HG03442 (cell line): ENCODE measurements at regions not wholly inside any gene's neighbourhood (a gene's known extent, or its start where the extent isn't known, plus 50 kb on each side); places are given as distances from the start of the nearest gene placed in this dataset.

Source experiments
- ATAC-seq: cut with Tn5 transposase; IDR thresholded peaks from one replicate; pipeline ENCODE4 v1.9.1; 2021; ENCODE audit warnings: mild to moderate bottlenecking, moderate library complexity; ENCODE audit not compliant: unreplicated experiment

- no peak for ATAC-seq
Observed at GRCh38 chr2:36068086-36068485, 287.5 kb upstream of the CRIM1 start.

DNA sequence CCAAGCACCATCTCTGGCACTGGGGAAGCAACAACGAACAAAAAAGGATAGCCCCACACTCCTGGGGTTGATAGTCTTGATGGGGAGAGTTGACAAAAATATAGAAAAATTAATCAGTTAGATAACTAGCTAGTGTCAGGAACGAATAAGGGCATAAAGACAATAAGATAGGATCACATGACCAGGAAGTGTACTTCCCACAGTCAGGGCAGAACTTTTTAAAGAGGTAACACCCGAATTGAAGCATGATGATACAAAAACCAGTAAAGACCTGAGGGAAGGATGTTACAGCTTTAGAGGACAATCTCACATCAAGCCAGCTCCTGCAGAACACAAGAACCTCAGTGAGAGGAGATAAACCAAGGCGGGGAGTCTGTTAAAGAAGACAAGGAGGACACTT, 295.4 kb upstream of the CRIM1 start:
- no peak for ATAC-seq

DNA sequence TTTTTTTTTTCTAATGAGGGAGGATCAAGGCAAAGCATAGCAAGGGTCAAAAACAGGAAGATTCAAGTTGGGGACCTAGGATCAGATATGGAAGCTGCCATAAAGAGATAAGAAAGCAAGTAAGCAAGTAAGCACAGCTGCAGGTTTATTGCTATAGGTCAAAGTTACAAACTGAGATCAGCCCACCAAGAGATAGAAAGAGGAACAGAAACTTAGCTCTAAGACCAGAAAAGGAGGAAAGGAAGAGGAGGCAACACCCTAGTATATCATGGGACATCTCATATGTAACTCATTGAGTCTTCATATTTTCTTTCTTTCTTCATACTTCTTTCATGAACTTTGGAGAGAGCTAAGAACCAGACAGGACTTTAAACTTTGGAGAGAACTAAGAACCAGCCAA, 295.9 kb upstream of the CRIM1 start:
- ATAC-seq, result peak; percentile 100

DNA sequence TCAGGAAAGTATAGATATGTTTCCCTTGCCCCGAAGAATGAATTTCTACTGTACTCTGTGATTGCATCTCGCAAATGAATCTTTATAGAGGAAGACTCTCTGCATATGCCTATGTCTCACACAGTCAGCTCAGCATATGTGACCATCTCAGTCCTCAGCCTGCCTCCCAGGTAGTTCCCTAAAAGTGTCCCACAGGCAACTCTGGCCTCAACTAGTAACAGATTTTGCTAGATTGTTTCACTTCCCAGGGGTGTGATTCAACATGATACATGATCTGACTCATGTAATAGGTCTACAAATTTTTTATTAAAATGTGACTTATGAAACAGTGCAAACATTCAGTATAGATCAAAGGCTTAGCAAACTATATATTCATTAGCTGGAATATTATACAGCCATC, 296.6 kb upstream of the CRIM1 start:
- no peak for ATAC-seq

- ATAC-seq, result no peak
Observed at GRCh38 chr2:36058076-36058475, 297.5 kb upstream of the CRIM1 start.

- ATAC-seq, result no peak
Observed at GRCh38 chr2:36052819-36053218, 302.8 kb upstream of the CRIM1 start.

DNA sequence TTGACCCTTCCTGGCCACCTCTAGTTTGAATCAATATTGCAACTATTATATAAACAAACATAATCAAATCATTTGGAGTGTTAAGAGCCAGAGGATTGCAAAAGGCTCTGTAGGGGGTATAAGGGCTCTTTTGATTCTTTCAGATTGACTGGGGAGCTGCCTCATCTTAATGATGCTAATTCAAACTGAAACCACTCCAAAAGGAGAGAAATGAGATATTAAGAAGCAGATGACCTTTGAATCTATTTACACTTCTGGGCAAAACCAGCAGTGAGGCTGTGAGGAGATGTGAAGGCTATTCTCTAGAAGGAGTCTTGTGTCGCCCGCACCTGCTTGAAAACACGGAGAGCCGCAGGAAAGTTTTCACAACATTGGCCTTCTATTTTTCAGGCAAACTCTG, 311.2 kb upstream of the CRIM1 start:
- no peak for ATAC-seq

GRCh38 chr2:36035137-36035536, 320.4 kb upstream of the CRIM1 start:
- ATAC-seq, result no peak

- no peak for ATAC-seq
Observed at GRCh38 chr2:36032046-36032445, 323.5 kb upstream of the CRIM1 start.

DNA sequence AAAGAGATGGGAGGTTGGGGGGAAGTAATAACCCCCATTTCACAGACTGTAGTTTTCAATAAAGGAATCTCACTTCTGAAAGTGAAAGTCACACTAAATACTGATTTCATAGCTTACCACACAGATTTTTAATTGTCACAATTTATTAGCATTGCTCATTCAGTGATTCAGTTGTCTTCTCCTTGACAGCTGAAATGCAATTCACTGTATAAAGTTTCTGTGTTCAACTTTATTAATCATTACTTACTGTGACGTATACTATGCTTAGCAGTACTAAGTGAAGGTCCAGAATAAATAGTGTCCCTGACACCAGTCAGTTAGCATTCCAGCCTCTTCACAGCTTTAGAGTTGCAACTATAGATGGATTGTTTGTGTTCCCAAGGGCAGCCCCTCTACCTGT, 324.1 kb upstream of the CRIM1 start:
- no peak for ATAC-seq

DNA sequence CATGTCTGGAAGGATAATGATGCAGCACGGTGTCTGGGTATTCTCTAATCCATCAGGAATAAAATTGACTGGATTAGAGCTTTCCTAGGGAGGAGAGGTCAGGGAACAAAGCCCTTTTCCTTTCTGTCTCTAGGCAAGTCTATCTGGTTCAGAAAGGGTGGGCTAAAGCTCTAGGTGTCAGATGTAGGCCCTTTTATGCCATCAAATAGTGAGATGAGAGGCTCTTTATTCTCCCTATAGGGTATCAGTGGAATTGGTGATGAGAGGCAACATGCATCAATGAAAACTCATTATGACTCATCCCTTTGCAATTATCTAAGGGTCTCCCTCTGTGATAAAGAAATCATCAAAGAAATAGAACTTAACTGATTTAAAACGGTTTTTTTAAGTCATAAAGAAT, 328.0 kb upstream of the CRIM1 start:
- no peak for ATAC-seq

DNA sequence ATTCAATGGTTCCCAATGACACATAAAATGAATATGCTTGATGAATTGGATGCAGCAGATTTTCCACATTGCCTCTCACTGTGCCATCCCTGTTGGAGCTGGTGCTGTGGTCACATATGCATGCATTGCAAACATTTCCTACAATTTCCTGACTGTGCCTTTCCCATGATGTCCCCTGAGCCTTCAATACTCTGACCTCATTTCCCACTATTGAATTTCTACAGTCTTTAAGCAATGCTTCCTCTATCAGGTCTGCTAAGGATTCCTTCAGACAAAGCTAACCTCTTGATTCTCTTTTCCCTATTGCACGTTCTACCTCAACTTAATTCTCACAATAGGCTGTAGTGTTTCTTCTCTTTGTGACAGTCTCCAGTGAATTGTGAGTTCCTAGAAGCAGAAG, 342.5 kb upstream of the CRIM1 start:
- ATAC-seq, result no peak

GRCh38 chr2:36006444-36006843, 349.1 kb upstream of the CRIM1 start:
- no peak for ATAC-seq

DNA sequence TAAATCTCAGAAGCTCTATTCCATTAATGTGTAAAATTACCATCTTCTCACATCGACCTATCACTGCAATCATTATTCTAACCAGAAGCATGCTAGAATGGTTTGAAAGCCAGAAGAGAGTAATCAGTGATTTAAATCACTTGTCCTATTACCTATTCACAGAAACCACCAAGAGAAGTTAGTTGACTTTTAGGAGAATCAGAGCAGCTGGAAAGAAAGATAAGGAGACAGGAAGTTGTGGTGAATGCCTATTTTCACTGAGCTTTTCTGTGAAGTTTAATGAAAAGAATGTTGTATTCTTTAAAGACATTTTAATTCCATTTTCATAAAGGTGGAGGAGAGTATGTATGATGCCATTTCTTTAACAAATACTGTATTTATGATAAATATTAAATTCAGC, 352.6 kb upstream of the CRIM1 start:
- no peak for ATAC-seq

DNA sequence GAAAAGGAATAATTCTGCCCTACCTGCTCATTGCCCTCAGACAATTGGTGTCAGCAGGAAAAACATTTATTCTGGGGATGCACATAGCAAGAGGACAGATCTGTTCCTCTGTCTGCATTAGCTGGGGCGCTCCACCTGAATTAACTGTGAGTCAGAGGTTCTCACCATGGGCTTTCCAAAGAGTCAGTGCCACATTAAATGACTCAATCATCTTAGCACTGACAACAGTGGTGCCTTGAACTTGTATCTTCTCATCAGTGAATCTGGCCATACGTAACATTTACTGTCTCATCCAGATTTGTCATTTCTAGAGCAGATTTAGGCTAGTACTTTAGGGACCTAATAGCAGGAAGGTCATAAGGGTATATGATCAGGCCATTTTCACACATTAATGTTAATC, 358.1 kb upstream of the CRIM1 start:
- no peak for ATAC-seq

- ATAC-seq, result no peak
Observed at GRCh38 chr2:35989503-35989902, 366.1 kb upstream of the CRIM1 start.

DNA sequence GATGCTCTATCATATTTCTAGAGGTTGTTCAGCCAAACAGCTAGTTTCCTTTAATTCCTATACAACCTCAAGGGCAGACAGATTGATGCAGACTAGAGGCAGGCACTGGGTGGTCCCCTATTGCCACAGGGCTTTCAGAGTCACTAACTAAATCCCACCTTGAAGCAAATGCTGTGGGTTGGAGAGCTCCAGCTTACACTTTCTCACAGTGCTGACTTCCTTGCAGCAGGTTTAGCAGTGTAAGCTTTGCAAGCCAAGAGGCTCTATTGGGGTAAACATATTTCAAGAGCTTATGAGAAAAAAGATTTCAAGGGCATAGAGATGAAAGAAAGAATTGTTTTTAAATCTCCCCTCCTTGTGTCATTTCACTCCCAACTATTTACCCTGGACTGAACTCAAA, 366.5 kb upstream of the CRIM1 start:
- no peak for ATAC-seq

GRCh38 chr2:35986871-35987270, 368.7 kb upstream of the CRIM1 start:
- ATAC-seq, result no peak

DNA sequence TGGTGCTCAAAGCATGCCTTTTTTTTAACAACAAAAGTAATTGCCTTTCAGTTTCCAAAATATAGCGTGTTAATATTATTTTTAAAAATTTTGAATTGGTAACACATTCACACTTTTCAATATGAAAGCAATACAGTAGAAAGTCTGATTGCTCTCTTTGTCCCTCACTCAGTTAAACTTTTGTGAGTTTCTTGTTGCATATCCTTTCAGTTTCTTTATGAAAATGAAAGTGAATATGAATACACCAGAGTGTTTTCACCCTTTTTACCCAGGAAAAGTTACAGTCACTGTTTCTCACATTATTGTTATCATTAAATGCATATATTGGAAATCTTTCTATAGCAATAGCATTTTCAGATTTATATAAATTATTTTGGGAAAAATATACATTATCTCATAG, 377.4 kb upstream of the CRIM1 start:
- ATAC-seq, result peak; percentile 91

GRCh38 chr2:35976611-35977010, 379.0 kb upstream of the CRIM1 start:
- no peak for ATAC-seq

DNA sequence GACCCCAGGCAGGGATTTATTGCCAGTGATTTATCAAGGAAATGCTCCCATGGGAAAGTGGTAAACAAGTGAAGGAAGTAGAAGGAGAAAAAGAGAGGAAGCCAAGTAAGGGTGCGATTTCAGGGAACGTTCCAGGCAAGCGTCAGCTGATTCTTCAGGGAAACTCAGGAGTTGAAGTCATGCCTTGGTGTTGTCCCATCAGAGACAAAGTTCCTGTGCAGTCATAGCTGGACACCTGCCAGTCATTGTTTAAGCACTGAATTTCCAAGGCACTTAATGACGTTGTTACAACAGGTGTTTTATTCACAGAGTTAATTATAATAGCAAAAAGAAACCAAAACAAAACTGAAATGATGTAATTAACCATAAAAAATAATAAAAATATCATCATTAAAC, 381.8 kb upstream of the CRIM1 start:
- no peak for ATAC-seq

DNA sequence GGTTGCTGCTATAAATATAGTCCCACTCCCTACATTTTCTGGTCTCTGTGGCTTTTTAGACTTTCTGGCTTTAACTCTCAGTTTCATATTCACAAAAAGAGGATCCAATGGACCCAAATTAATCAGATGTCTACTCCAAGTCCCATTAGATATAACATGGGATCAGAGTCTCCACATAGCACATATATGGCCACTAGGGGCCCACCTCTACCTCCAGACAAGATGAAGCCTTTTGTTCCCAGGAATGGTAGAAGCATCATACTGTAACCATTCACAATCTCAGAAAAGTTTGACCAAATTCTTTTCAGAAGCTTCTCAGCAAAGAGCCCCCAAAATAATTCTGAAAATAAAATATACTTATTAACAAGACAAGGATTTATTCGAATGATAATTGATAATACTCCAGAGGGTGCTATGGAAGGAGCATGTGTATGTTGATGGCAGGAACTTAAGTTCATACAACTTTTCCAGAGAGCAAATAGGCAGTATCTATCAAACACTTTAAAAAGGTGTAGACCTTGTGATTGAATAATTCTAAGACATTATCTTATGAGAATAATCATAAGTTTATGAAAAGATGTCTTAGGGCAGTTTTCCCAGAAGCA, 382.3 kb upstream of the CRIM1 start:
- peak; percentile 92 for ATAC-seq

GRCh38 chr2:35963824-35964223, 391.8 kb upstream of the CRIM1 start:
- ATAC-seq, result no peak

- no peak for ATAC-seq
Observed at GRCh38 chr2:35963357-35963756, 392.2 kb upstream of the CRIM1 start.
